Ureter (tissue), 1 donor: ENCODE measurements at regions not wholly inside any gene's neighbourhood (a gene's known extent, or its start where the extent isn't known, plus 50 kb on each side); places are given as distances from the start of the nearest gene placed in this dataset.
"Not testable (repeated sequence)": the region's sequence is repeated elsewhere in the genome, so short reads cannot be mapped to it uniquely, and the experiment has no call there.

Experiments
- DNase-seq: peaks from one replicate; pipeline ENCODE4 v3.0.0-alpha.2; 2020; ENCODE audit warnings: low spot score
- donor health status: DM: yes; HTN: yes; CAD: no.

- DNase-seq = no peak
Observed at GRCh38 chr7:82624965-82625364, 181.4 kb upstream of the CACNA2D1 start.

DNA sequence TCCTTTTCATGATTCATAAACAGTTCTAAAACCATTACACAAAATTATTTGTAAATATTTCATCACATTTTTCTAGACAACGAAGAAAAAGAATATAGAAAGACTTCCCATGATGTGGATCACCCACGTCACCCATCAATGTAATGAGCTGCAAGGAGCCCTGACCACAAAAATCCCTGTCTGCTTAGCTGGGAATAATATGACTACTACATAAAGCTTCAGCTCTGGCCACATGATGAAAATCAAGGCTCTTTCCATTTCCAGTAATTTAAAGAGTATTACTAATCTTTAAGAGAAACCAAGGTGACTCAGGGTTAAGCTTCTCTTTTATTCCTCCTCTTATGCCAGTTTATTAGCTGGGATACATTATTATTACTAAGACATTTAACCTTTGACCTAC lies 180.8 kb upstream of the CACNA2D1 start:
- DNase-seq = no peak

DNA sequence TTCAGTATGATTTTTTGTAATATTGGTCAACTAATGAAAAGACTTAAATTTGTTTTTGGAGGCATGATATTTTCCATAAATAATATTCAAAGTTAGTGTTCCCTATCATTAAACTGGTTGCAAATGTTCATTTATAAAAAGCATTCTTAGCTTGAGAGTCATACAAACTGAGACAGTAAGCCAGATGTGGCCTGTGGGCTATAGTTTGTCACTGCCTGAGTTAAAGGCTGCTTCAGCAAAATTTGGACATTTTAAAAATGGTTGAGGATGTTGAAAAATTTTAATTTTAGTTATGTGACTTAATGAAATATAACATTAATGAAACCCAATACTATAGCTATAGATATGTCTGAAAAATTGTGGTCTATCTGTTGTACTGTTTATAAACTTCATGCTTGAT lies 180.2 kb upstream of the CACNA2D1 start:
- DNase-seq = no peak

- no peak for DNase-seq
Observed at GRCh38 chr7:82617156-82617555, 173.6 kb upstream of the CACNA2D1 start.

DNA sequence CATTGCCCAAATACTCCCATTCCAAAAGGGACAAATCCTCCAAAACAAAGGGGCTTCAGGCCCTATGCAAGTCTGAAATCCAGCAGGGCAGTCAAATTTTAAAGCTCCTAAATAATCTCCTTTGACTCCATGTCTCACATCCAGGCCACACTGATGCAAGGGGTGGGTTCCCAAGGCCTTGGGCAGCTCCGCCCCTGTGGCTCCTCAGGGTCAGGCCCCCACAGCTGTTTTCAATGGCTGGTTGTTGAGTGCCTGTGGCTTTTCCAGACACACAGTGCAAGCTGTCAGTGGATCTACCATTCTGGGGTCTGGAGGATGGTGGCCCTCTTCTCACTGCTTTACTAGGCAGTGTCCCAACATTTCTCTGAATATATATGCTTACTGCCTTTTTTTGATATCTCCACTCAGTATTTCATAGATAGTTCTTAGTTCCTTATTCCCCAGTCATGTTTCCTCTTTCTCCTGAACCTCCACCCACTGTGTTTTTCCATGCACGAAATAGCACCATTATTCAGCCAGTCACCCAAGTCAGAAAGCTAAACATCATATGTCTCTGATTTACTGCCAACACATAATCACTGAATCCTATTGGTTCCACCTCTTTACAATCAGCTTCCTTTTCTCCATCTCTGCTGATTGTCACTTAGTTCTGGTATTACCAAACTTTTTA lies 172.6 kb upstream of the CACNA2D1 start:
- no peak for DNase-seq

DNA sequence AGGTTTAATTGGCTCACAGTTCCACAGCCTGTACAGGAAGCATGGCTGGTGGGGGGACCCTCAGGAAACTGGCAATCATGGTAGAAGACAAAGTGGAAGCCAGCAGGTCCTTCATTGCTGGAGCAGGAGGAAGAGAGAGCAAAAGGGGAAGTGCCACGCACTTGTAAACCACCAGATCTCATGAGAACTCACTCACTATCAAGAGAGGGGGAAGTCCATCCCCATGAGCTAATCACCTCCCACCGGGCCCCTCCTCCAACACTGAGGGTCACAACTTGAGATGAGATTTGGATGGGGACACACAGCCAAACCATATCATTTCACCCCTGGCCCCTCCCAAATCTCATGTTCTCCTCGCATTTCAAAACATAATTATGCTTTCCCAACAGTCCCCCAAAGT lies 171.9 kb upstream of the CACNA2D1 start:
- DNase-seq = no peak

GRCh38 chr7:82609746-82610145 lies 166.2 kb upstream of the CACNA2D1 start:
- DNase-seq = no peak

- DNase-seq = no peak
Observed at GRCh38 chr7:82605247-82605864, 161.8 kb upstream of the CACNA2D1 start.

GRCh38 chr7:82602066-82602465 lies 158.5 kb upstream of the CACNA2D1 start:
- no peak for DNase-seq

DNA sequence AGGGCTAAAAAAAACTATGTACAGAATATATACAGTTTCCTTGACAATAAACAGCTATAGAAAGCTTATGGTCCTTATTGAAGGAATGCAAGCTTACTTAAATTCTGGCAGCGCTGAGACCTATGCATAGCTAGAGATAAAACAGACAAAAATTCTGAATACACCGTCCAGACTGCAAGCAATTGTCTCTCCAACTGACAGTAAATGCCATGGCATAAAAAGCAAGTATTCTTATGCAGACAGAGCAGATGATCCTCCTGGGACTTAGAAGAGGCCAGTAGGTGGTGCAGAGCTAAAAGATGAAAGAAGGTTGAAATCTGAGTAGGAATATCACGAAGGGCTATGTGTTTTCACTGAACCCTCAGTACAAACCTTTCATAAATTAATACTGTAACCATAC lies 157.0 kb upstream of the CACNA2D1 start:
- DNase-seq = no peak

DNA sequence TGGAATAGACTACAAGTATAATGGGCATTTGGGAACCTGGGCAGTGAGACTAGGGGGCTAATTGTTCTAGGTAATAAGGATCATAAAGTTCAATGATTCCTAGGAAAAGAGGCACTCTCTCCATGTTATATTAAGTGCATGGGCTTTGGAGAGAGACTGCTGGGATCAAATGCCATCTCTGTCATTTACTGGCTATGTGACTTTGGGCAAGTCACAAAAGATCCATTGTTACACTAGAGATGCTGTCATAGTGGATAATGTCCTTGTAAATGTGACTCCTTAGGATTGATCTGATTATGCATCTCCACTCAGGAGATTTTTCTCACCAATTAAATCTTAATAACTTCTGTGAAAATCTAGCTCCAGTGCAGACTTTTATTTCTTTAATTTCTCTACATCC lies 156.3 kb upstream of the CACNA2D1 start:
- DNase-seq = no peak

- DNase-seq = no peak
Observed at GRCh38 chr7:82598958-82599357, 155.4 kb upstream of the CACNA2D1 start.

DNA sequence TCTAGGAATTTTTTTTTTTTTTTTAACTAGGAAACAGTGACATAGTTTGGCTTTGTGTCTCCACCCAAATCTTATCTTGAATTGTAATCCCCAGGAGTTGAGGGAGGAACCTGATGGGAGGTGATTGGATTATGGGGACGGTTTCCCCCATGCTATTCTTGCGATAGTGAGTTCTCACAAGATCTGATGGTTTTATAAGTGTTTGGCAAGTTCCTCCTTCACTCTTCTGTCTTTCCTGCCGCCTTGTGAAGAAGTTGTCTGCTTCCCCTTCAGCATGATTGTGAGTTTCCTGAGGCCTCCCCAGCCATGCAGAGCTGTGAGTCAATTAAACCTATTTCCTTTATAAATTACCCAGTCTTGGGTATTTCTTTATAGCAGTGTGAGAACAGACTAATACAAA lies 152.2 kb upstream of the CACNA2D1 start:
- DNase-seq = not testable (repeated sequence)

- DNase-seq = no peak
Observed at GRCh38 chr7:82595176-82595575, 151.6 kb upstream of the CACNA2D1 start.

- no peak for DNase-seq
Observed at GRCh38 chr7:82594665-82595064, 151.1 kb upstream of the CACNA2D1 start.

DNA sequence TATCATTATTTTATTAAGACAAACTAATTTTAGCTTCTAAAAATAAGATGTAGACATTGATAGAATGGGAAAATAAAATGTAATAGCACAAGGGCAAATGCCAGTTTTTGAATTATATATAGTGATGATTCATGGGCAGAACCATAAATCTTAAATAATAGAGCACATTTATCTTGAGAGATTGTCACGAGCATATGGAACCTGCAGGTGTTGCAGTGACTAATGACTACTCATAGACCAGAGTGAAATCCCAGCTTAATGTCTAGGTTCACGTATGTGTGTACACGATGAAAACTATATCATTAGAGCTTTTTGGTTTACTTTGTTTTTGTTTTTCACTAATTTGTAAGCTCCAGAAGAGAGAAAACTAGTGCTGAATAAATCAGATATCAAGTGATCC lies 150.2 kb upstream of the CACNA2D1 start:
- DNase-seq = no peak

- no peak for DNase-seq
Observed at GRCh38 chr7:82592416-82592815, 148.8 kb upstream of the CACNA2D1 start.

DNA sequence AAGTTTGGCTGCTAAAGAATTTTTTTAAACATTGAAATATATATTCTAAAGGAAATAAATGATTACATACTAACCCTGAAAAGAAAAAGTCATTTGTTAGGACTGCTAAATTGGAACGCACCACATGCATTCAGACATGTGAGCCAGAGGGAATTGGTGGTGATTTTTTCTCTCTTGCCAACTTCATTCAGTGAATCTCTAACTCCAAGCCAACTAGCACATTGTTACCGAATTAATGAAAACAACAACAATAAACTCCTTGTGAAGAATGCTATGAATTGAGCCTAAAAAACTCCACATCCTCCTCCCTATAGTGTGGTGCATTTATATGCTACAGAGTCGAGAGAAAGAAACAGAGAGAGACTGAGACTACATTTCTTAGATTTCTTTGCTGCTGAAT lies 135.5 kb upstream of the CACNA2D1 start:
- no peak for DNase-seq

DNA sequence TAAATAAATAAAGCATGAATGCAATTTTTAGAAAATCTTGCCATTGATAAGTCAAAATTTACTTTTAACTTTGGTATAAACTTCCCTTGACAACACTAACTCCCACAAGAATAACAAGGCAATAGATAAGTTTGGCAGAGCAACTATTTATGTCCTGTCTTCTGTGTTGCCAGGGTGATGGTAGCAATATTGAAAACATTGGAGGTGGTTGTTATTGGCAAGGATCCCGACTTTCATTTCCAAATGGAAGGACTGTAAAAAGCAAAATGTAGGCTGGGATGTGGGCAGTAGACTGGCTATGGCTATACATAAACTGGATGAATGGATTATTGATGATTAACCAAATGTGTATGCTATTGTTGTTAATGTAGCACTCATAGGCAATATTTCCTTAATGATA lies 134.9 kb upstream of the CACNA2D1 start:
- DNase-seq = no peak

DNA sequence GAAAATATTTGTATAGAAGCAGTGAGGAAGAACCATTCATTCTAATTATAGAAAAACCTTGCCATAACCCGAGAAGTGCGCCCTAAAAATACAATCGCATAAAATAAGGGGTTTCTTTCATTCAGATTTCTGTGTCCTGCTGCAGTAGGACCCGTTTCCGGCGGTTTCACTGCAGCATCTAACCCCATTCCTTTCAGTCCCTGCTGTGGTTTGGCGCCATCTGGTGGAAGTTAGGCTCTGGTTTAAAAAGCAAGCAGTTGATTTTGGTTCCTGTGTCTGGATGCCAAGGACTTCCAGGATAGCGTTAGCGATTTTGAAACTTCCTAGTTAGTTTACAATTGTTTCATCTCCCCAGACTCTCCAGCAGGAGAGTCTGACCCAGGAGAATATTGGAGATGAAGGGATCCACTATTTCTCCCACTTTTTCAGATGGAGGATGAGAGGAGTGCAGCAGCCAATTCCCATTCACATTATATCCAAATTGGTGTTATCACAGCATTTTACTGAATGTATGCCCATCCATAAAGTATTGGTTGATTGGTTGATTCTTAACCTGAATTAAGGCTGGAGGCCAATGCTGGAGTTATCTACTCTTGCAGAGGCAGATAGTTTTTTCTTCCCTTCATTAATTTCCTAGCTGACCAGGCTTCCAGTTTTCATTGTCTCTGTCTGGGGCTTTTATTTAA lies 128.8 kb upstream of the CACNA2D1 start:
- DNase-seq = peak; percentile 90

DNA sequence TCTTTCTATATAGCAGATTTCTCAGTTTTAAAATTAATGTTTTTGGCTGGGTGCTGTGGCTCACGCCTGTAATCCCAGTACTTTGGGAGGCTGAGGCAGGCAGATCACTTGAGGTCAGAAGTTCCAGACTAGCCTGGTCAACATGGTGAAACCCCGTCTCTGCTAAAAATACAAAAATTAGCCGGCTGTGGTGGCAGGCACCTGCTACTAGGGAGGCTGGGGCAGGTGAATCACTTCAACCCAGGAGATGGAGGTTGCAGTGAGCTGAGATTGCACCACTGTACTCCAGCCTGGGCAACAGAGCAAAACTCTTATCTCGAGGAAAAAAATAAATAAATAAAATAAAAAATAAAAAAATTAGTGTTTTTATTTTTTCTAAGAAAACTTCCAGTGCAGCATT lies 127.5 kb upstream of the CACNA2D1 start:
- not testable (repeated sequence) for DNase-seq

DNA sequence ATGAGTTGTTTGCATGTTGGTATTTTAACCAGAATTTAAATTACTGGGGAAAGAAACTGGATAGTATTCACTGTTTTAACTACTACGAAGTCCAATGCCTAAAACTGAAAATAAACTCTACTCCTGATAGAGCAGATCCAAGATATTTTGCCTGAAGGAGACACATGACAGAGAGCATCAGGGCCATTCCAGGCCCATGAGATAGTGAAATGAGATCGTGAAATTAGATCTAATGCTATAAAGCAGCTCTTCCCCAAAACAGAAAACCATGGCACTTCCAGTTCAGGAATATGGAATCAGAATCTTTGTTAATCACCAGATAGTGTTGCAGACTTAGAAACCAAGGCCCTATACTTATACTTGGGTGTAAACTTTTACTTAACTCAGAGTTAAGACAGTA lies 124.3 kb upstream of the CACNA2D1 start:
- DNase-seq = no peak

DNA sequence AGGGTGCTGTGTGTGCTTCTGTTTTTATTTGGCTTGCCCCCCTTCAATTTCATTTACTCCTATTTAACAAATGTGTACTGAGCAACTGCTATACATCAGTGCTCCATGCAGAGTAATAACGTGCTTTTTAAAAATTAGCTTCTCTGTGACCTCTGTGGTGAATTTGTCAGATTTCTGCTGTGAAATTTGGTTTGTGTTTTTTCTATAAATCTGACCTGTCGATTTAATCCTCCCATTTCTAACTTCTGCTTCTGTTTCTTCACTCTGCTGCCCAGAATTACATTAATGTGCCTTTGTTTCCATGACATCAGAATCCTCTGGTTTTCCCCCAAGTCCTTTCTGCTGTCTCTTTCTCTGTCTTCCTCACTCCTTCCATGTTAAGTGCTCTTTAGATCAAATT lies 123.8 kb upstream of the CACNA2D1 start:
- no peak for DNase-seq
